NCI-H69 (cell line): ENCODE measurements at regions not wholly inside any gene's neighbourhood (a gene's known extent, or its start where the extent isn't known, plus 50 kb on each side); places are given as distances from the start of the nearest gene placed in this dataset.
A peak's percentile ranks its signal among the peaks of the same experiment; 100 is the strongest.

ENCODE experiments used
- DNase-seq: peaks from one replicate; lab custom pipeline; 2025; lab: John Stamatoyannopoulos, UW

- DNase-seq = no peak
Measured at GRCh38 chr20:21575981-21576740, 62.3 kb upstream of the NKX2-2 start.

- peak; percentile 16 for DNase-seq
Measured at GRCh38 chr20:21575167-21575566, 61.3 kb upstream of the NKX2-2 start.

GRCh38 chr20:21574443-21574842 is 60.6 kb upstream of the NKX2-2 start:
- no peak for DNase-seq

- DNase-seq = no peak
Measured at GRCh38 chr20:21573259-21573658, 59.4 kb upstream of the NKX2-2 start.

- peak; percentile 50 for DNase-seq
Measured at GRCh38 chr20:21571841-21572690, 58.2 kb upstream of the NKX2-2 start.

- DNase-seq = no peak
Measured at GRCh38 chr20:21570285-21570992, 56.6 kb upstream of the NKX2-2 start.

- peak; percentile 26 for DNase-seq
Measured at GRCh38 chr20:21569586-21569985, 55.7 kb upstream of the NKX2-2 start.

GRCh38 chr20:21564127-21564773 is 50.4 kb upstream of the NKX2-2 start:
- peak; percentile 35 for DNase-seq
